ENCODE measurements at regions not wholly inside any gene's neighbourhood (a gene's known extent, or its start where the extent isn't known, plus 50 kb on each side); places are given as distances from the start of the nearest gene placed in this dataset.
A peak's percentile ranks its signal among the peaks of the same experiment; 100 is the strongest.
"Not testable (repeated sequence)": the region's sequence is repeated elsewhere in the genome, so short reads cannot be mapped to it uniquely, and the experiment has no call there.

GRCh38 chr5:98158440-98158839 lies 615.0 kb upstream of the RGMB start:
- no peak for DNase-seq

GRCh38 chr5:98163796-98164493 lies 609.5 kb upstream of the RGMB start:
- DNase-seq: peak; percentile 15

GRCh38 chr5:98168871-98169270 lies 604.6 kb upstream of the RGMB start:
- no peak for DNase-seq

GRCh38 chr5:98170994-98171393 lies 602.5 kb upstream of the RGMB start:
- no peak for DNase-seq

- no peak for DNase-seq
These were observed 600.1 kb upstream of the RGMB start for GRCh38 chr5:98173334-98173733.

GRCh38 chr5:98175474-98175873 lies 598.0 kb upstream of the RGMB start:
- DNase-seq: no peak

- no peak for DNase-seq
These were observed 593.4 kb upstream of the RGMB start for GRCh38 chr5:98179791-98180755.

GRCh38 chr5:98186128-98186527 lies 587.3 kb upstream of the RGMB start:
- no peak for DNase-seq

- no peak for DNase-seq
These were observed 585.5 kb upstream of the RGMB start for GRCh38 chr5:98187945-98188344.

- DNase-seq: not testable (repeated sequence)
These were observed 583.1 kb upstream of the RGMB start for GRCh38 chr5:98190344-98190743.

GRCh38 chr5:98193921-98194760 lies 579.3 kb upstream of the RGMB start:
- DNase-seq: no peak

- DNase-seq: no peak
These were observed 572.5 kb upstream of the RGMB start for GRCh38 chr5:98200726-98201541.

- DNase-seq: no peak
These were observed 568.7 kb upstream of the RGMB start for GRCh38 chr5:98204798-98205197.

- DNase-seq: peak; percentile 1
These were observed 567.6 kb upstream of the RGMB start for GRCh38 chr5:98205691-98206461.

GRCh38 chr5:98206566-98206965 lies 566.9 kb upstream of the RGMB start:
- DNase-seq: no peak

- no peak for DNase-seq
These were observed 564.0 kb upstream of the RGMB start for GRCh38 chr5:98209418-98209817.

GRCh38 chr5:98214240-98215051 lies 559.0 kb upstream of the RGMB start:
- DNase-seq: no peak

- no peak for DNase-seq
These were observed 556.3 kb upstream of the RGMB start for GRCh38 chr5:98217138-98217537.

GRCh38 chr5:98218838-98219237 lies 554.6 kb upstream of the RGMB start:
- no peak for DNase-seq

- DNase-seq: no peak
These were observed 546.0 kb upstream of the RGMB start for GRCh38 chr5:98227489-98227888.

- no peak for DNase-seq
These were observed 542.4 kb upstream of the RGMB start for GRCh38 chr5:98231089-98231488.

Measured in NCI-H1105 (cell line).